ENCODE measurements at regions not wholly inside any gene's neighbourhood (a gene's known extent, or its start where the extent isn't known, plus 50 kb on each side); places are given as distances from the start of the nearest gene placed in this dataset.

GRCh38 chr15:38996111-38996631, 431.6 kb upstream of the RASGRP1 start:
- no peaks in the 10 kb centered on the region for H3K9me2 ChIP-seq
- no peak overlapping the region for H3K4me3 ChIP-seq (ENCODE audit: low read depth in 2 of 2, low read length in 1 of 2)
- H3K79me2 ChIP-seq (ENCODE audit: insufficient read depth) = no peaks in the 10 kb centered on the region
- H3K4me1 ChIP-seq (ENCODE audit: control insufficient read depth in 1 of 2, insufficient read depth in 2 of 2, low read depth in 1 of 2, low read length in 1 of 2) = peaks cover 6 to 31% of the 10 kb centered on the region in 2 experiments; a peak in 3 of 4 replicates
- CTCF ChIA-PET = interaction anchor here (1.1 kb wide), 1 partner anchor 132 kb away, joined by 3 read pairs; no protein-coding TSS in a partner anchor
- H2AFZ ChIP-seq (ENCODE audit: low read depth) = peak overlapping the region; percentile 36; the same call in 1 of the 2 replicates
- peak overlapping the region; percentile 77 to 78; a peak in 3 of 4 replicates for H3K27ac ChIP-seq (ENCODE audit: low read depth in 2 of 2, low read length in 1 of 2)
- peaks cover 14% of the 10 kb centered on the region for H3F3A ChIP-seq (replicated peaks; ENCODE audit: insufficient read depth)
- no peaks in the 10 kb centered on the region for H3K27me3 ChIP-seq (ENCODE audit: insufficient read depth)
- WGBS (ENCODE audit: low lambda C conversion rate) = 48% methylated on average over 3 of the region's 3 CpGs
- no peaks in the 10 kb centered on the region for H4K20me1 ChIP-seq (ENCODE audit: insufficient read depth)
- H3K36me3 ChIP-seq (replicated peaks in 1 of 2; ENCODE audit: control insufficient read depth in 1 of 2, insufficient read depth in 2 of 2, low read length in 1 of 2) = no peaks in the 10 kb centered on the region
- POLR2A ChIA-PET = no interaction called here
- peak overlapping the region; percentile 36 for H3K9ac ChIP-seq
- H3K4me2 ChIP-seq = no peak overlapping the region
- H3K9me3 ChIP-seq = no peaks in the 10 kb centered on the region
- no peak for DNase-seq
- TF ChIP-seq EZH2phosphoT487 (IDR thresholded peaks at IDR 0.05; ENCODE audit: borderline replicate concordance, low read depth) (no peak), RCOR1 (IDR thresholded peaks at IDR 0.05; ENCODE audit: low read length) (no peak), SIN3A (IDR thresholded peaks at IDR 0.05; ENCODE audit: borderline replicate concordance, low read depth, low read length) (no peak), USF1 (IDR thresholded peaks at IDR 0.05; ENCODE audit: borderline replicate concordance, low read depth) (no peak), CHD2 (IDR thresholded peaks at IDR 0.05; ENCODE audit: low read length, partially characterized antibody) (no peak), ELF1 (IDR thresholded peaks at IDR 0.05) (no peak), RXRA (IDR thresholded peaks at IDR 0.05; ENCODE audit: borderline replicate concordance, low read depth) (peak; percentile 59; the same call in 1 of the 2 replicates), MEF2A (IDR thresholded peaks at IDR 0.05; ENCODE audit: borderline replicate concordance, low read depth) (no peak), ZBTB33 (IDR thresholded peaks at IDR 0.05; ENCODE audit: borderline replicate concordance, low read depth) (no peak), RAD21 (IDR thresholded peaks at IDR 0.05; ENCODE audit: low read length) (no peak), TEAD4 (IDR thresholded peaks at IDR 0.05; ENCODE audit: borderline replicate concordance, insufficient read depth) (peak; percentile 77), TCF12 (IDR thresholded peaks at IDR 0.05) (peak; percentile 76), MXI1 (IDR thresholded peaks at IDR 0.05; ENCODE audit: low read depth, low read length) (no peak), USF2 (IDR thresholded peaks at IDR 0.05; ENCODE audit: borderline replicate concordance, low read depth, low read length) (no peak), NFIC (IDR thresholded peaks at IDR 0.05; ENCODE audit: borderline replicate concordance) (peak; percentile 72), PBX3 (IDR thresholded peaks at IDR 0.05) (peak; percentile 56; the same call in 1 of the 2 replicates), SMC3 (IDR thresholded peaks at IDR 0.05; ENCODE audit: low read depth, low read length) (no peak), FOXJ3 (CRISPR knock-in tag; IDR thresholded peaks at IDR 0.05) (no peak), GATA2 (CRISPR knock-in tag; IDR thresholded peaks at IDR 0.05) (no peak), POLR2AphosphoS5 (IDR thresholded peaks at IDR 0.05; ENCODE audit: low read depth, low read length) (no peak), IRF3 (IDR thresholded peaks at IDR 0.05; ENCODE audit: low read depth, low read length) (no peak), TAF1 (IDR thresholded peaks at IDR 0.05; ENCODE audit: borderline replicate concordance, low read depth, low read length) (no peak), EP300 (IDR thresholded peaks at IDR 0.05; ENCODE audit: borderline replicate concordance in 1 of 2, low read depth in 1 of 2, low read length in 1 of 2) (peak in 1 of 2 experiments; percentile 68; a peak in 2 of 4 replicates), YY1 (IDR thresholded peaks at IDR 0.05; ENCODE audit: low read depth) (no peak), FOSL2 (IDR thresholded peaks at IDR 0.05; ENCODE audit: borderline replicate concordance, low read depth) (peak; percentile 59; the same call in 1 of the 2 replicates), CTCF (IDR thresholded peaks at IDR 0.05) (no peak), FOXM1 (IDR thresholded peaks at IDR 0.05; ENCODE audit: low read depth) (no peak), GABPA (IDR thresholded peaks at IDR 0.05; ENCODE audit: low read depth) (no peak)

All from SK-N-SH (cell line).